GM12878 (cell line): ENCODE measurements at regions not wholly inside any gene's neighbourhood (a gene's known extent, or its start where the extent isn't known, plus 50 kb on each side); places are given as distances from the start of the nearest gene placed in this dataset.

ENCODE experiments used
- ATAC-seq: fragments of 200-7000 bp; cut with Tn5 transposase; 3 replicates; pipeline ENCODE4 v1.9.1; 2020; ENCODE audit warnings: mild to moderate bottlenecking, moderate library complexity
- BruUV-seq: library from RNA; stranded (reverse); fragments of 400-500 nt; replicated peaks from 2 replicates; lab custom pipeline; 2021; lab: Mats Ljungman, UMichigan
- CTCF ChIA-PET: fragments of 300-600 bp; sonication (Branson Sonifier 250); formaldehyde crosslinking; extraction: SDS; loops from one replicate; lab custom pipeline; 2021; ENCODE audit warnings: inconsistent platforms; lab: Yijun Ruan, JAX
- POLR2A ChIA-PET: fragments of 350-600 bp; formaldehyde crosslinking; extraction: SDS; loops from one replicate; lab custom pipeline; 2021; ENCODE audit warnings: inconsistent platforms; lab: Charles Lee
- RAD21 ChIA-PET: fragments of 300-600 bp; sonication (Branson Sonifier 250); formaldehyde crosslinking; loops from one replicate; lab custom pipeline; 2023; ENCODE audit warnings: antibody characterized with exemption; ENCODE audit not compliant: unreplicated experiment; lab: Charles Lee
- SMC1A ChIA-PET: fragments of 300-600 bp; sonication (Branson Sonifier 250); formaldehyde crosslinking; loops from one replicate; lab custom pipeline; 2023; ENCODE audit not compliant: unreplicated experiment, uncharacterized antibody; lab: Charles Lee
- DNase-seq: peaks from one replicate; pipeline ENCODE4 v3.0.0-alpha.2; 2011; ENCODE audit warnings: low read depth, low spot score
- FAIRE-seq: peaks from 3 replicates; lab custom pipeline; 2011; peaks lifted over from hg19 to GRCh38; lab: Jason Lieb, UNC
- H2AFZ ChIP-seq: 2 replicates; pipeline ENCODE4 v1.6.0; 2011; ENCODE audit warnings: low read depth, low read length, control low read depth; ENCODE audit not compliant: control insufficient read depth
- H3K27ac ChIP-seq: 2 replicates; pipeline ENCODE4 v1.5.1; 2011; ENCODE audit warnings: control low read depth; ENCODE audit not compliant: control insufficient read depth, insufficient read depth
- H3K27me3 ChIP-seq, 2 experiments: replicated peaks in 1 of 2; 2 replicates each; pipeline versions ENCODE4 v1.6.0 to v1.6.1; 2011; ENCODE audit warnings: low read length in 1 of 2; ENCODE audit not compliant: control insufficient read depth in 2 of 2, insufficient read depth in 2 of 2
- H3K36me3 ChIP-seq, 2 experiments: 2 replicates each; pipeline ENCODE4 v1.5.1; 2011; ENCODE audit warnings: low read length in 1 of 2; ENCODE audit not compliant: control insufficient read depth in 2 of 2, insufficient read depth in 2 of 2
- H3K4me1 ChIP-seq: 2 replicates; pipeline ENCODE4 v1.6.1; 2011; ENCODE audit warnings: mild to moderate bottlenecking, low read length, moderate library complexity, mixed read lengths; ENCODE audit not compliant: control insufficient read depth, insufficient read depth
- H3K4me2 ChIP-seq: 2 replicates; pipeline ENCODE4 v1.6.0; 2011; ENCODE audit warnings: control low read depth; ENCODE audit not compliant: control insufficient read depth, insufficient read depth
- H3K4me3 ChIP-seq: fragments of 200-600 bp; sonication (generic); 2 replicates; pipeline ENCODE4 v1.5.1; 2016
- H3K79me2 ChIP-seq: 2 replicates; pipeline ENCODE4 v1.6.0; 2011; ENCODE audit warnings: low read length; ENCODE audit not compliant: control insufficient read depth, insufficient read depth
- H3K9ac ChIP-seq: 2 replicates; pipeline ENCODE4 v1.8.0; 2011; ENCODE audit warnings: low read length, control low read depth, mixed read lengths; ENCODE audit not compliant: control insufficient read depth, insufficient read depth
- H3K9me3 ChIP-seq: replicated peaks from 3 replicates; pipeline ENCODE4 v1.5.1; 2011; ENCODE audit warnings: mild to moderate bottlenecking, low read length; ENCODE audit not compliant: control insufficient read depth, insufficient read depth
- H4K20me1 ChIP-seq: 2 replicates; pipeline ENCODE4 v1.6.0; 2011; ENCODE audit not compliant: control insufficient read depth, insufficient read depth
- ATF7 ChIP-seq: fragments of 450-650 bp; IDR thresholded peaks from 2 replicates; pipeline ENCODE4 v1.6.1; 2016; ENCODE audit warnings: low read depth, mild to moderate bottlenecking
- CREM ChIP-seq: IDR thresholded peaks from 2 replicates; pipeline ENCODE4 v1.6.1; 2014; ENCODE audit warnings: antibody characterized with exemption, low read depth
- EP300 ChIP-seq, 2 experiments: fragments of 150-350 bp in 1 of 2; IDR thresholded peaks; 2 replicates each; pipeline ENCODE4 v1.6.1; 2011 to 2012; ENCODE audit warnings: low read depth in 2 of 2, low read length in 2 of 2, borderline replicate concordance in 1 of 2, improper control_type of control experiment in 1 of 2, inconsistent platforms in 1 of 2; ENCODE audit not compliant: control insufficient read depth in 1 of 2
- ESRRA ChIP-seq: IDR thresholded peaks from 2 replicates; pipeline ENCODE4 v1.6.1; 2012; ENCODE audit warnings: mild to moderate bottlenecking, low read length, improper control_type of control experiment
- HDAC2 ChIP-seq: fragments of 200-600 bp; sonication (generic); IDR thresholded peaks from 2 replicates; pipeline ENCODE4 v1.6.1; 2017
- LARP7 ChIP-seq: fragments of 450-650 bp; IDR thresholded peaks from 2 replicates; pipeline ENCODE4 v1.6.1; 2017; ENCODE audit warnings: mild to moderate bottlenecking
- NFIC ChIP-seq: IDR thresholded peaks from 2 replicates; pipeline ENCODE4 v1.6.1; 2012; ENCODE audit warnings: low read depth, mild to moderate bottlenecking, inconsistent platforms, low read length, moderate library complexity
- NR2C2 ChIP-seq: IDR thresholded peaks from 2 replicates; pipeline ENCODE4 v1.6.1; 2011; ENCODE audit warnings: borderline replicate concordance, low read depth; ENCODE audit not compliant: control insufficient read depth, insufficient read length
- PKNOX1 ChIP-seq: fragments of 450-650 bp; IDR thresholded peaks from 2 replicates; pipeline ENCODE4 v1.6.1; 2016; ENCODE audit warnings: mild to moderate bottlenecking
- POLR2AphosphoS5 ChIP-seq: IDR thresholded peaks from 2 replicates; pipeline ENCODE4 v1.6.1; 2011; ENCODE audit warnings: mild to moderate bottlenecking, low read length, inconsistent platforms
- RB1 ChIP-seq: fragments of 450-650 bp; formaldehyde crosslinking; IDR thresholded peaks from 2 replicates; pipeline ENCODE4 v1.6.1; 2017; ENCODE audit warnings: mild to moderate bottlenecking, borderline replicate concordance
- RUNX3 ChIP-seq: IDR thresholded peaks from 2 replicates; pipeline ENCODE4 v1.6.1; 2012; ENCODE audit warnings: low read length, inconsistent platforms
- SIN3A ChIP-seq: IDR thresholded peaks from 2 replicates; pipeline ENCODE4 v1.6.1; 2012; ENCODE audit warnings: low read depth, low read length, improper control_type of control experiment
- SP1 ChIP-seq: IDR thresholded peaks from one replicate; pipeline ENCODE4 v1.6.1; 2011; ENCODE audit warnings: low read depth, low read length
- SUZ12 ChIP-seq: fragments of 200-600 bp; sonication (generic); IDR thresholded peaks from one replicate; pipeline ENCODE4 v1.6.1; 2018; ENCODE audit warnings: antibody characterized with exemption, mild to moderate bottlenecking; ENCODE audit not compliant: unreplicated experiment
- ZBED1 ChIP-seq: IDR thresholded peaks from 2 replicates; pipeline ENCODE4 v1.6.1; 2016; ENCODE audit warnings: borderline replicate concordance
- WGBS: methylation state at CpG from one replicate; pipeline ENCODE4 v1.1.6; 2016; ENCODE audit warnings: low lambda C conversion rate; ENCODE audit not compliant: insufficient replicate concordance, insufficient coverage; ENCODE audit errors: missing lambda C conversion rate; 5-methylcytosine and 5-hydroxymethylcytosine counted together
- in situ Hi-C: fragments of 300-500 bp; cut with MboI; formaldehyde crosslinking; loops from 9 replicates; pipeline ENCODE4 v1.14.3; 2018; ENCODE audit warnings: mixed read lengths
- intact Hi-C: fragments of 100-400 bp; cut with micrococcal nuclease; formaldehyde crosslinking; loops from one replicate; pipeline ENCODE4 v1.14.2; 2022; ENCODE audit not compliant: unreplicated experiment
- TF ChIP-seq, protein P1 (sequence below): IDR thresholded peaks from 2 replicates; pipeline ENCODE4 v1.6.1; 2011; ENCODE audit warnings: borderline replicate concordance, low read depth, mild to moderate bottlenecking, moderate library complexity, mixed read lengths, low read length; ENCODE audit not compliant: insufficient read depth; ENCODE audit errors: extremely low read length
- TF ChIP-seq, protein P2 (sequence below): fragments of 450-650 bp; formaldehyde crosslinking; IDR thresholded peaks from 2 replicates; pipeline ENCODE4 v1.5.0; 2022; ENCODE audit warnings: mild to moderate bottlenecking, missing genetic modification characterization

- Histone ChIP-seq H3K9ac (no peak overlapping the region), H3K4me1 (peaks cover 39% of the 10 kb centered on the region), H2AFZ (no peak overlapping the region), H4K20me1 (no peaks in the 10 kb centered on the region), H3K4me2 (peak overlapping the region; percentile 33; the same call in 1 of the 2 replicates), H3K4me3 (no peak overlapping the region; the same call in 1 of the 2 replicates), H3K27me3 (no peaks in the 10 kb centered on the region), H3K27ac (peak overlapping the region; percentile 77), H3K9me3 (no peaks in the 10 kb centered on the region; the same call in 2 of the 3 replicates), H3K36me3 (no peaks in the 10 kb centered on the region), H3K79me2 (no peaks in the 10 kb centered on the region)
- ChIA-PET CTCF (interaction anchor here (0.6 to 0.9 kb wide), 2 partner anchors 79 to 888 kb away, joined by 3 read pairs; no protein-coding TSS in a partner anchor), SMC1A (interaction anchor here (0.8 to 2.3 kb wide), 4 partner anchors 9 to 134 kb away, joined by 3 to 9 read pairs (median 4); no protein-coding TSS in a partner anchor), POLR2A (interaction anchor here (1.5 kb wide), 1 partner anchor 15 kb away, joined by 4 read pairs; no protein-coding TSS in a partner anchor), RAD21 (interaction anchor here (0.9 kb wide), 1 partner anchor 16 kb away, joined by 4 read pairs; no protein-coding TSS in a partner anchor)
- in situ Hi-C loops (no loop called here), intact Hi-C loops (loop anchor here (1.0 to 5.0 kb wide), 4 partner anchors 16 to 199 kb away; no protein-coding TSS in a partner anchor)
- peak; percentile 85 for FAIRE-seq
- ATAC-seq, result peak; percentile 78
- DNase-seq, result peak; percentile 80
- BruUV-seq, result no TSS peak
- 0% methylated on average over 10 of the region's 10 CpGs for WGBS
- TF ChIP-seq, protein P1, sequence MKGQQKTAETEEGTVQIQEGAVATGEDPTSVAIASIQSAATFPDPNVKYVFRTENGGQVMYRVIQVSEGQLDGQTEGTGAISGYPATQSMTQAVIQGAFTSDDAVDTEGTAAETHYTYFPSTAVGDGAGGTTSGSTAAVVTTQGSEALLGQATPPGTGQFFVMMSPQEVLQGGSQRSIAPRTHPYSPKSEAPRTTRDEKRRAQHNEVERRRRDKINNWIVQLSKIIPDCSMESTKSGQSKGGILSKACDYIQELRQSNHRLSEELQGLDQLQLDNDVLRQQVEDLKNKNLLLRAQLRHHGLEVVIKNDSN, result no peak
- TF ChIP-seq LARP7 (no peak), EP300 (IDR thresholded peaks at IDR 0.05; ENCODE audit: borderline replicate concordance in 1 of 2, control insufficient read depth in 1 of 2, low read depth in 2 of 2, low read length in 2 of 2) (peak; percentile 37 to 59; a peak in 1 of 4 replicates), SP1 (no peak), NR2C2 (no peak), PKNOX1 (no peak), SIN3A (no peak), RB1 (no peak), POLR2AphosphoS5 (no peak), CREM (no peak), ZBED1 (no peak), SUZ12 (no peak), ESRRA (no peak), RUNX3 (peak; percentile 50), NFIC (no peak), ATF7 (peak; percentile 32; the same call in 1 of the 2 replicates), HDAC2 (no peak)
- TF ChIP-seq, protein P2, sequence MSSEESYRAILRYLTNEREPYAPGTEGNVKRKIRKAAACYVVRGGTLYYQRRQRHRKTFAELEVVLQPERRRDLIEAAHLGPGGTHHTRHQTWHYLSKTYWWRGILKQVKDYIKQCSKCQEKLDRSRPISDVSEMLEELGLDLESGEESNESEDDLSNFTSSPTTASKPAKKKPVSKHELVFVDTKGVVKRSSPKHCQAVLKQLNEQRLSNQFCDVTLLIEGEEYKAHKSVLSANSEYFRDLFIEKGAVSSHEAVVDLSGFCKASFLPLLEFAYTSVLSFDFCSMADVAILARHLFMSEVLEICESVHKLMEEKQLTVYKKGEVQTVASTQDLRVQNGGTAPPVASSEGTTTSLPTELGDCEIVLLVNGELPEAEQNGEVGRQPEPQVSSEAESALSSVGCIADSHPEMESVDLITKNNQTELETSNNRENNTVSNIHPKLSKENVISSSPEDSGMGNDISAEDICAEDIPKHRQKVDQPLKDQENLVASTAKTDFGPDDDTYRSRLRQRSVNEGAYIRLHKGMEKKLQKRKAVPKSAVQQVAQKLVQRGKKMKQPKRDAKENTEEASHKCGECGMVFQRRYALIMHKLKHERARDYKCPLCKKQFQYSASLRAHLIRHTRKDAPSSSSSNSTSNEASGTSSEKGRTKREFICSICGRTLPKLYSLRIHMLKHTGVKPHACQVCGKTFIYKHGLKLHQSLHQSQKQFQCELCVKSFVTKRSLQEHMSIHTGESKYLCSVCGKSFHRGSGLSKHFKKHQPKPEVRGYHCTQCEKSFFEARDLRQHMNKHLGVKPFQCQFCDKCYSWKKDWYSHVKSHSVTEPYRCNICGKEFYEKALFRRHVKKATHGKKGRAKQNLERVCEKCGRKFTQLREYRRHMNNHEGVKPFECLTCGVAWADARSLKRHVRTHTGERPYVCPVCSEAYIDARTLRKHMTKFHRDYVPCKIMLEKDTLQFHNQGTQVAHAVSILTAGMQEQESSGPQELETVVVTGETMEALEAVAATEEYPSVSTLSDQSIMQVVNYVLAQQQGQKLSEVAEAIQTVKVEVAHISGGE (CRISPR knock-in tag), result no peak
Observed at GRCh38 chr2:234292205-234292961, 204.5 kb downstream of the ARL4C start.
